KMS-11 (cell line): ENCODE measurements at regions not wholly inside any gene's neighbourhood (a gene's known extent, or its start where the extent isn't known, plus 50 kb on each side); places are given as distances from the start of the nearest gene placed in this dataset.

Source experiments
- H2AFZ ChIP-seq: fragments of 200-600 bp; sonication (generic); 2 replicates; pipeline ENCODE4 v1.6.1; 2016; ENCODE audit warnings: antibody characterized with exemption, mixed run types, low read depth
- H3K27ac ChIP-seq: fragments of 200-600 bp; sonication (generic); 2 replicates; pipeline ENCODE4 v1.6.1; 2016; ENCODE audit warnings: mild to moderate bottlenecking, mixed run types
- H3K27me3 ChIP-seq: fragments of 200-600 bp; sonication (generic); 2 replicates; pipeline ENCODE4 v1.6.1; 2017; ENCODE audit warnings: mild to moderate bottlenecking, low read depth, mixed run types, moderate library complexity; ENCODE audit not compliant: insufficient read depth
- H3K36me3 ChIP-seq: fragments of 200-600 bp; sonication (generic); 2 replicates; pipeline ENCODE4 v1.6.1; 2017; ENCODE audit warnings: mild to moderate bottlenecking, mixed run types; ENCODE audit not compliant: insufficient read depth
- H3K4me1 ChIP-seq: fragments of 200-600 bp; sonication (generic); 2 replicates; pipeline ENCODE4 v1.6.1; 2016; ENCODE audit warnings: mild to moderate bottlenecking, low read depth, mixed run types; ENCODE audit not compliant: poor library complexity, severe bottlenecking
- H3K4me2 ChIP-seq: fragments of 200-600 bp; sonication (generic); 2 replicates; pipeline ENCODE4 v1.7.0; 2016; ENCODE audit warnings: mild to moderate bottlenecking, mixed run types
- H3K4me3 ChIP-seq: fragments of 200-600 bp; sonication (generic); IDR thresholded peaks from 2 replicates; pipeline ENCODE4 v1.6.1; 2017; ENCODE audit warnings: low read depth, low read length, mixed read lengths; ENCODE audit not compliant: insufficient read depth
- H3K79me2 ChIP-seq: fragments of 200-600 bp; sonication (generic); 2 replicates; pipeline ENCODE4 v1.6.1; 2016; ENCODE audit warnings: low read depth, mixed run types; ENCODE audit not compliant: insufficient read depth
- H3K9ac ChIP-seq: fragments of 200-600 bp; sonication (generic); 2 replicates; pipeline ENCODE4 v1.6.1; 2016; ENCODE audit warnings: mild to moderate bottlenecking, mixed run types
- H4K20me1 ChIP-seq: fragments of 200-600 bp; sonication (generic); 2 replicates; pipeline ENCODE4 v1.6.1; 2016; ENCODE audit warnings: mild to moderate bottlenecking, mixed run types; ENCODE audit not compliant: insufficient read depth
- CTCF ChIP-seq: fragments of 200-600 bp; sonication (generic); conservative IDR thresholded peaks from 2 replicates; pipeline ENCODE4 v1.6.1; 2017; ENCODE audit warnings: low read depth, mild to moderate bottlenecking, antibody characterized with exemption, low read length, moderate library complexity, mixed read lengths

GRCh38 chr5:56638061-56638621, 177.2 kb upstream of the MAP3K1 start:
- H3K4me2 ChIP-seq = no peak overlapping the region; the same call in 1 of the 2 replicates
- H3K27me3 ChIP-seq = no peaks in the 10 kb centered on the region
- H2AFZ ChIP-seq = no peak overlapping the region
- H3K79me2 ChIP-seq = no peaks in the 10 kb centered on the region
- no peaks in the 10 kb centered on the region for H3K36me3 ChIP-seq
- H3K4me3 ChIP-seq = no peak overlapping the region
- no peaks in the 10 kb centered on the region for H4K20me1 ChIP-seq
- no peak overlapping the region for H3K27ac ChIP-seq
- H3K4me1 ChIP-seq = peaks cover 21% of the 10 kb centered on the region
- no peak for TF ChIP-seq CTCF
- H3K9ac ChIP-seq = no peak overlapping the region

- no peak overlapping the region for H3K4me3 ChIP-seq
- no peaks in the 10 kb centered on the region for H3K36me3 ChIP-seq
- H4K20me1 ChIP-seq = no peaks in the 10 kb centered on the region
- H2AFZ ChIP-seq = no peak overlapping the region
- no peak for TF ChIP-seq CTCF
- no peaks in the 10 kb centered on the region for H3K79me2 ChIP-seq
- H3K4me2 ChIP-seq = no peak overlapping the region
- peaks cover 21% of the 10 kb centered on the region for H3K4me1 ChIP-seq
- H3K27ac ChIP-seq = no peak overlapping the region
- no peak overlapping the region for H3K9ac ChIP-seq
- H3K27me3 ChIP-seq = no peaks in the 10 kb centered on the region
These were observed 177.9 kb upstream of the MAP3K1 start for GRCh38 chr5:56637321-56637920.

- Histone ChIP-seq H3K27ac (no peak overlapping the region), H3K4me2 (no peak overlapping the region), H3K36me3 (no peaks in the 10 kb centered on the region), H2AFZ (no peak overlapping the region), H3K27me3 (no peaks in the 10 kb centered on the region), H3K9ac (no peak overlapping the region), H3K4me1 (peaks cover 12% of the 10 kb centered on the region), H3K4me3 (no peak overlapping the region), H4K20me1 (no peaks in the 10 kb centered on the region), H3K79me2 (no peaks in the 10 kb centered on the region)
- TF ChIP-seq CTCF = no peak
These were observed 181.4 kb upstream of the MAP3K1 start for GRCh38 chr5:56633950-56634349.

- H3K9ac ChIP-seq = no peak overlapping the region
- no peak overlapping the region for H2AFZ ChIP-seq
- no peak overlapping the region for H3K4me2 ChIP-seq
- H4K20me1 ChIP-seq = no peaks in the 10 kb centered on the region
- H3K27me3 ChIP-seq = no peaks in the 10 kb centered on the region
- H3K36me3 ChIP-seq = no peaks in the 10 kb centered on the region
- no peak overlapping the region for H3K4me3 ChIP-seq
- H3K4me1 ChIP-seq = peaks cover 2% of the 10 kb centered on the region
- no peak for TF ChIP-seq CTCF
- no peak overlapping the region for H3K27ac ChIP-seq
- H3K79me2 ChIP-seq = no peaks in the 10 kb centered on the region
These were observed 182.4 kb upstream of the MAP3K1 start for GRCh38 chr5:56632939-56633338.
